ENCODE measurements at regions not wholly inside any gene's neighbourhood (a gene's known extent, or its start where the extent isn't known, plus 50 kb on each side); places are given as distances from the start of the nearest gene placed in this dataset.

DNA sequence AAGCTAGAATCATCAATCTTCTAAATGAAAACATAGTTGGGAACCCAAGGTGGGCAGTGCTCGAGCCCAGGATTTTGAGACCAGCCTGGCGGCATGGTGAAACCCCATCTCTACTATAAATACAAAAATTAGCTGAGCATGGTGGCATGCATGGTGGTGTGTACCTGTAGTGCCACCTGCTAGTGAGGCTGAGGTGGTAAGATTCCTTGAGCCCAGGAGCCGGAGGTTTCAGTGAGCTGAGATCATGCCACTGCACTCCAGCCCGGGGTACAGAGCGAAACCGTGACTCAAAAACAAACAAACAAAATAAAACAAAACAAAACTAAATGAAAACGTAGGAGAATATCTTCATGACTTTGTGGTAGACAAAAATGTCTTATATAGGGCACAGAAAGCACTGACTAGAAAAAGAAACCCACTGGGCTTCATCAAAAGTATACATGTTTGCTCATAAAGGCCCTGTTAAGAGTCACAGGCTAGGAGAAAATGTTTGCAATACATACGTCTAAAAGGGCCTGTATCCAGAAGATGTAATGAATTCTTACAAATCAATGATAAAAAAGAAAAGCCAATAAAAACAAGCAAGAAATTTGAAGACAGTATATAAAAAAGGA, 353.6 kb downstream of the FGF9 start:
- Histone ChIP-seq H3K27me3 (ENCODE audit: control insufficient read depth, insufficient read depth, low read length) (peaks cover 6% of the 10 kb centered on the region; the same call in 1 of the 2 replicates), H3K14ac (replicated peaks; ENCODE audit: low read depth, low read length) (no peak overlapping the region), H2BK15ac (ENCODE audit: low read depth, low read length) (no peak overlapping the region), H3K4me2 (ENCODE audit: low read depth, low read length) (no peak overlapping the region), H3K27ac (ENCODE audit: insufficient read depth, low read length) (no peak overlapping the region), H2BK5ac (ENCODE audit: low read depth, low read length, poor library complexity, severe bottlenecking) (no peak overlapping the region), H3K56ac (ENCODE audit: extremely low read depth, insufficient read depth, low read length) (no peak overlapping the region), H4K5ac (ENCODE audit: low read depth, low read length) (no peak overlapping the region), H2BK20ac (ENCODE audit: low read depth, low read length) (no peak overlapping the region), H3K36me3 (ENCODE audit: control insufficient read depth, insufficient read depth, low read length) (no peaks in the 10 kb centered on the region), H3K4ac (ENCODE audit: low read depth, low read length) (no peak overlapping the region), H4K8ac (ENCODE audit: low read depth in 2 of 2, low read length in 2 of 2) (no peak overlapping the region), H3K4me1 (ENCODE audit: control insufficient read depth, insufficient read depth, low read length) (no peaks in the 10 kb centered on the region), H2AFZ (replicated peaks; ENCODE audit: low read length, poor library complexity) (no peak overlapping the region), H4K20me1 (ENCODE audit: insufficient read depth, low read length) (no peaks in the 10 kb centered on the region), H4K91ac (ENCODE audit: insufficient read depth, low read depth, low read length) (no peak overlapping the region), H3K18ac (ENCODE audit: low read depth, low read length) (no peak overlapping the region), H3K4me3 (ENCODE audit: insufficient read depth, low read depth, low read length) (no peak overlapping the region), H2AK5ac (ENCODE audit: low read depth, low read length) (no peak overlapping the region), H3K9ac (ENCODE audit: low read depth, low read length) (no peak overlapping the region), H2BK120ac (ENCODE audit: low read depth, low read length) (no peak overlapping the region), H3K9me3 (ENCODE audit: control insufficient read depth, insufficient read depth, low read length) (no peaks in the 10 kb centered on the region), H3K9me1 (ENCODE audit: insufficient read depth, low read length) (no peaks in the 10 kb centered on the region), H3K23ac (ENCODE audit: low read depth, low read length) (no peak overlapping the region), H3K79me1 (ENCODE audit: low read depth in 1 of 2, low read length in 2 of 2) (no peaks in the 10 kb centered on the region), H2AK9ac (replicated peaks; ENCODE audit: low read depth, low read length, poor library complexity) (no peak overlapping the region)
- ATAC-seq (ENCODE audit: low read depth): no peak
- no peak for DNase-seq
- TF ChIP-seq SMC3 (IDR thresholded peaks at IDR 0.05; ENCODE audit: low read depth, low read length) (no peak), MAFK (IDR thresholded peaks at IDR 0.05; ENCODE audit: low read depth, low read length) (no peak), CHD1 (IDR thresholded peaks at IDR 0.05; ENCODE audit: low read depth, low read length) (no peak), CEBPB (IDR thresholded peaks at IDR 0.05; ENCODE audit: low read depth, low read length) (no peak), BHLHE40 (IDR thresholded peaks at IDR 0.05; ENCODE audit: low read depth, low read length) (no peak), POLR2A (IDR thresholded peaks at IDR 0.05; ENCODE audit: low read depth, low read length) (no peak), RAD21 (IDR thresholded peaks at IDR 0.05; ENCODE audit: low read length) (no peak), RCOR1 (IDR thresholded peaks at IDR 0.05; ENCODE audit: insufficient replicate concordance, low read length) (no peak), MXI1 (IDR thresholded peaks at IDR 0.05; ENCODE audit: borderline replicate concordance, low read depth, low read length) (no peak)
- BruUV-seq (replicated peaks): no TSS peak
- CTCF ChIA-PET: no interaction called here
- intact Hi-C loops (cut with micrococcal nuclease) (no loop called here), in situ Hi-C loops (cut with MboI; ENCODE audit: low sequenced_read_pairs) (no loop called here), dilution Hi-C loops (cut with HindIII; ENCODE audit: low sequenced_read_pairs, unreplicated experiment) (no loop called here)
- WGBS, 2 experiments (ENCODE audit: extremely low coverage in 2 of 2, insufficient read length in 1 of 2): no CpG with 5 or more reads among the region's 8 CpGs
- POLR2A ChIA-PET (ENCODE audit: unreplicated experiment): no interaction called here
